ENCODE measurements at regions not wholly inside any gene's neighbourhood (a gene's known extent, or its start where the extent isn't known, plus 50 kb on each side); places are given as distances from the start of the nearest gene placed in this dataset.
A peak's percentile ranks its signal among the peaks of the same experiment; 100 is the strongest.
"Not testable (repeated sequence)": the region's sequence is repeated elsewhere in the genome, so short reads cannot be mapped to it uniquely, and the experiment has no call there.

DNA sequence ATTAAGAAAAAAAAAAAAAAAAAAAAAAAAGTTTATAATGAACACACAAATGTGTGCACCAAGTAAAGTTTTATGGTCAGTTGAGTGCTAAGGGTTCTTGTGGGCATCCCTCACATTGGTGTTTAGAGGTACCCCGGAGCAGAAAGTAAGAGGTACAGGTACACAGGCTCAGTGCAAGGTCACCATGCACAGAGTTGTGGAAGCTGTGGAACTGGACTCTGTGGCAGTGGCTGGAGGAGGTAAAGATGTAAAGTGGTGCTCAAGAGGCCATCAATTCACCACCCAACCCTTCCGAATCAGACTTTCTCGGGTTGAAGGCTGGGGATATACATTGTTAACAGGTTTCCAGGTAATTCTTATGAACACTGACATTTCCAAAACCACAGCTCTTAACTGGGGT, 83.6 kb upstream of the FOXN2 start:
- no peaks in the 10 kb centered on the region for H3K36me3 ChIP-seq (ENCODE audit: control insufficient read depth, insufficient read depth, low read length)
- H3K27me3 ChIP-seq (ENCODE audit: control insufficient read depth, insufficient read depth, low read length), result no peaks in the 10 kb centered on the region
- H3K4me3 ChIP-seq (ENCODE audit: low read length), result no peak overlapping the region
- WGBS (ENCODE audit: insufficient coverage, insufficient read length), result no CpG with 5 or more reads among the region's 3 CpGs
- no peaks in the 10 kb centered on the region for H3K9me3 ChIP-seq (ENCODE audit: control insufficient read depth, insufficient read depth, low read length)
- no peaks in the 10 kb centered on the region for H3K4me1 ChIP-seq (ENCODE audit: control insufficient read depth, insufficient read depth, low read length)
- no peak for DNase-seq (ENCODE audit: low read depth, low spot score)
- H3K27ac ChIP-seq (ENCODE audit: low read length), result no peak overlapping the region

DNA sequence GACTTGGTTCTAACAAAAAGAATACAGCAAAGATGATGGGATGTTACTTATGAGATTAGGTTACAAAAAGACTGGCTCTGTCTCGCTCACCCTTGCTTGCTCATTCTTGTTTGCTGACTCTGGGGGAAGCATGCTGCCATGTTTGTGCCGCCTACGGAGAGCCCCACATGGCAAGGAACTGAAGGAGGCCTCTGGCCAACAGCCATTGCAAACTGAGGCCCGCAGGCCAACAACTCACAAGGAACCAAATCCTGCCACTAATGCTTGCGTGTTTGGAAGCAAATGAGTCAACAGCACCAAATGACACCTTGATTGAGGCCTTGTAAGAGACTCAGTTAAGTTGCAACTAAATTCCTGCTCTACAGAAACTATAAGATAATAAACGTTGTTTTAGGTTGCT, 82.1 kb upstream of the FOXN2 start:
- WGBS (ENCODE audit: insufficient coverage, insufficient read length), result no CpG with 5 or more reads among the region's 6 CpGs
- no peak overlapping the region for H3K27ac ChIP-seq (ENCODE audit: low read length)

DNA sequence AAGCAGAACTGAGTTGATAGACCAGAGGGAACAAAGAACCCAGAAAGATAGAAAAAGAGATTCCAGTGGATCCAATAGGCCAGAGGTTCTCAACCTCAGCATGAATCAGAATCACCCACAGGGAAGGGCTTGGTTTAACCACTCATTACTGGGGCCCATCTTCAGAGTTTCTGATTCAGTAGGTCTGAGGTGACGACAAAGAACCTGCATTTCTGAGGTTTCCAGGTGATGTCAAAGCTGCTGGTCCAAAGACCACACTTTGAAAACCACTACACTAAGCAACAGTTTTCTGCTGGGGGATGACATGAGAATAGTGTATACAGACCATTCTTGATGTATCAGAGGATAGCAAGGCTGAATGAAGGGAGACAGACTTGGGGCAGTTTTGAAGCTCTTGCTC, 81.5 kb upstream of the FOXN2 start:
- Histone ChIP-seq H3K36me3 (ENCODE audit: control insufficient read depth, insufficient read depth, low read length) (no peaks in the 10 kb centered on the region), H3K27ac (ENCODE audit: low read length) (no peak overlapping the region), H3K9me3 (ENCODE audit: control insufficient read depth, insufficient read depth, low read length) (no peaks in the 10 kb centered on the region), H3K27me3 (ENCODE audit: control insufficient read depth, insufficient read depth, low read length) (no peaks in the 10 kb centered on the region), H3K4me3 (ENCODE audit: low read length) (no peak overlapping the region), H3K4me1 (ENCODE audit: control insufficient read depth, insufficient read depth, low read length) (no peaks in the 10 kb centered on the region)
- WGBS (ENCODE audit: insufficient coverage, insufficient read length), result no CpG with 5 or more reads among the region's 1 CpG
- DNase-seq (ENCODE audit: low read depth, low spot score), result no peak

More for the DNA sequence above, 82.1 kb upstream of the FOXN2 start:
- Histone ChIP-seq H3K4me1 (ENCODE audit: control insufficient read depth, insufficient read depth, low read length) (no peaks in the 10 kb centered on the region), H3K9me3 (ENCODE audit: control insufficient read depth, insufficient read depth, low read length) (no peaks in the 10 kb centered on the region), H3K4me3 (ENCODE audit: low read length) (no peak overlapping the region), H3K27me3 (ENCODE audit: control insufficient read depth, insufficient read depth, low read length) (no peaks in the 10 kb centered on the region), H3K36me3 (ENCODE audit: control insufficient read depth, insufficient read depth, low read length) (no peaks in the 10 kb centered on the region)
- no peak for DNase-seq (ENCODE audit: low read depth, low spot score)

DNA sequence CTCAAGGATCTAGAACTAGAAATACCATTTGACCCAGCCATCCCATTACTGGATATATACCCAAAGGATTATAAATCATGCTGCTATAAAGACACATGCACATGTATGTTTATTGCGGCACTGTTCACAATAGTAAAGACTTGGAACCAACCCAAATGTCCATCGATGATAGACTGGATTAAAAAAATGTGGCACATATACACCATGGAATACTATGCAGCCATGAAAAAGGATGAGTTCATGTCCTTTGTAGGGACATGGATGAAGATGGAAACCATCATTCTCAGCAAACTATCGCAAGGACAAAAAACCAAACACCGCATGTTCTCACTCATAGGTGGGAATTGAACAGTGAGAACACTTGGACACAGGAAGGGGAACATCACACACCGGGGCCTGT, 80.7 kb upstream of the FOXN2 start:
- not testable (repeated sequence) for H3K9me3 ChIP-seq (ENCODE audit: control insufficient read depth, insufficient read depth, low read length); H3K4me1 ChIP-seq (ENCODE audit: control insufficient read depth, insufficient read depth, low read length); H3K27me3 ChIP-seq (ENCODE audit: control insufficient read depth, insufficient read depth, low read length); H3K27ac ChIP-seq (ENCODE audit: low read length); H3K4me3 ChIP-seq (ENCODE audit: low read length); H3K36me3 ChIP-seq (ENCODE audit: control insufficient read depth, insufficient read depth, low read length); DNase-seq (ENCODE audit: low read depth, low spot score)
- WGBS (ENCODE audit: insufficient coverage, insufficient read length), result no CpG with 5 or more reads among the region's 5 CpGs

DNA sequence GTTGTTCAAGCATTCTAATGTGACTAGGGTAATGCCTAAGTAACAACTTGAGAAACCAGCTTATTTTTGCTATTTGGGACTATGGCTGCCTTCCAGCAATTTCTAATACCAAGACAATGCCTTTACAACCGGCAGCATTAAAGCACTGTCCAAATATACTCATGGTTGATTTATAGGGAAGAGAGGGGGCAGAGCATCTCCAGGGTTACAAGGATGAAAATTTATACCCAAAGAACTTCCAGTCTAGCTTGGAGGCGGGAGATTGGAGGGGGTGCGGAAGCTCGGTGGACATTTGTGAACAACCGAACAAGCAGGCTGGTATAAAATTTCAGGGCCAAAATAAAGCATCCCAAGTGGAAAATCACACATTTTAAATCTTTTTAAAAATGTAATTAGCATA, 79.4 kb upstream of the FOXN2 start:
- DNase-seq (ENCODE audit: low read depth, low spot score), result no peak
- WGBS (ENCODE audit: insufficient coverage, insufficient read length), result no CpG with 5 or more reads among the region's 5 CpGs
- Histone ChIP-seq H3K27ac (ENCODE audit: low read length) (no peak overlapping the region), H3K27me3 (ENCODE audit: control insufficient read depth, insufficient read depth, low read length) (no peaks in the 10 kb centered on the region), H3K36me3 (ENCODE audit: control insufficient read depth, insufficient read depth, low read length) (no peaks in the 10 kb centered on the region), H3K4me1 (ENCODE audit: control insufficient read depth, insufficient read depth, low read length) (no peaks in the 10 kb centered on the region), H3K4me3 (ENCODE audit: low read length) (no peak overlapping the region), H3K9me3 (ENCODE audit: control insufficient read depth, insufficient read depth, low read length) (no peaks in the 10 kb centered on the region)

DNA sequence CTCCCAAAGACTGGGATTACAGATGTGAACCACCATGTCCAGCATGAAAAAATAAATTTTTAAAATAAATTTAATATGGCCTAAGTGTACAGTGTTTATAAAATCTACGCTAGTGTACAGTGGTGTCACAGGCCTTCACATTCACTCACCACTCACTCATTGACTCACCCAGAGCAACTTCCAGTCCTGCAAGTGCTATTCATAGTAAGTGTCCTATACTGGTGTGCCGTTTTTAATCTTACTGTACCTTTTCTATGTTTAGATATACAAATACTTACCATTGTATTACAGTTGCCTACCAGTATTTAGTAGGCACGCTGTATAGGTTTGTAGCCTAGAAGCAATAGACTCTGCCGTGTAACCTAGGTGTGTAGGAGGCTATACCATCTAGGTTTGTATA, 76.1 kb upstream of the FOXN2 start:
- WGBS (ENCODE audit: insufficient coverage, insufficient read length), result no CpG with 5 or more reads among the region's 4 CpGs
- H3K27me3 ChIP-seq (ENCODE audit: control insufficient read depth, insufficient read depth, low read length), result no peaks in the 10 kb centered on the region
- no peaks in the 10 kb centered on the region for H3K4me1 ChIP-seq (ENCODE audit: control insufficient read depth, insufficient read depth, low read length)
- H3K9me3 ChIP-seq (ENCODE audit: control insufficient read depth, insufficient read depth, low read length), result no peaks in the 10 kb centered on the region
- no peak overlapping the region for H3K4me3 ChIP-seq (ENCODE audit: low read length)
- no peak overlapping the region for H3K27ac ChIP-seq (ENCODE audit: low read length)
- no peak for DNase-seq (ENCODE audit: low read depth, low spot score)
- H3K36me3 ChIP-seq (ENCODE audit: control insufficient read depth, insufficient read depth, low read length), result no peaks in the 10 kb centered on the region

DNA sequence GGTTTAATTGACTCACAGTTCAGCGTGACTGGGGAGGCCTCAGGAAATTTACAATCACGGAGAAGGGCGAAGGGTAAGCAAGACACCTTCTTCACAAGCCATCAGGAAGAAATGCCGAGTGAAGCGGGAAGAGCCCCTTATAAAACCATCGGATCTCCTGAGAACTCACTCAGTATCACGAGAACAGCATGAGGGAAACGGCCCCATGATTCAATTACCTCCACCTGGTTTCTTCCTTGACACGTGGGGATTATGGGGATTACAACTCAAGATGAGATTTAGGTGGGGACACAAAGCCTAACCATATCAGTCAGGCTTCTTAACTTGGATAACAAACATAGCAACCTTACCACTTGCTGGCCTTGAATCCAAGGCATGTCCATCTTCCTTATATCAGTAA, 73.6 kb upstream of the FOXN2 start:
- WGBS (ENCODE audit: insufficient coverage, insufficient read length), result no CpG with 5 or more reads among the region's 9 CpGs

DNA sequence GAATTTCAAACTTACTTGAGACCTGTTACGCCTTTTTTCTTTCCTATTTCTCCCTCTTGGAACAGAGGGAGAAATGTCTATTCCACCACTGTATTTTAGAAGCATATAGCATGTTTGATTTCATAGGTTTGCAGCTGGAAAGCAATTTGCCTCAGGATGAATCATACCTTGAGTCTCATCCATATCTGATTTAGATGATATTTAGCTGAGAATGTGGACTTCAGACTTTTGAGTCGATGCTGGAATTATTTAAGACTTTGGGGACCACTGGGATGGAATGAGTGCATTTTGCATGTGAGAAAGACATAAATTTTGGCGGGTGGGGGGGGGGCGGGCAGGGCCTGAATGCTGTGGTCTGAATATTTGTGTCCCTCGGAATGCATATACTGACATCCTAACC, 67.3 kb upstream of the FOXN2 start:
- DNase-seq (ENCODE audit: low read depth, low spot score), result no peak
- Histone ChIP-seq H3K4me1 (ENCODE audit: control insufficient read depth, insufficient read depth, low read length) (no peaks in the 10 kb centered on the region), H3K4me3 (ENCODE audit: low read length) (no peak overlapping the region), H3K27me3 (ENCODE audit: control insufficient read depth, insufficient read depth, low read length) (no peaks in the 10 kb centered on the region), H3K36me3 (ENCODE audit: control insufficient read depth, insufficient read depth, low read length) (no peaks in the 10 kb centered on the region), H3K27ac (ENCODE audit: low read length) (no peak overlapping the region), H3K9me3 (ENCODE audit: control insufficient read depth, insufficient read depth, low read length) (no peaks in the 10 kb centered on the region)
- no CpG with 5 or more reads among the region's 5 CpGs for WGBS (ENCODE audit: insufficient coverage, insufficient read length)

More for the DNA sequence above, 73.6 kb upstream of the FOXN2 start:
- no peaks in the 10 kb centered on the region for H3K36me3 ChIP-seq (ENCODE audit: control insufficient read depth, insufficient read depth, low read length)
- no peaks in the 10 kb centered on the region for H3K9me3 ChIP-seq (ENCODE audit: control insufficient read depth, insufficient read depth, low read length)
- no peaks in the 10 kb centered on the region for H3K4me1 ChIP-seq (ENCODE audit: control insufficient read depth, insufficient read depth, low read length)
- no peak overlapping the region for H3K4me3 ChIP-seq (ENCODE audit: low read length)
- no peak overlapping the region for H3K27ac ChIP-seq (ENCODE audit: low read length)
- DNase-seq (ENCODE audit: low read depth, low spot score), result no peak
- no peaks in the 10 kb centered on the region for H3K27me3 ChIP-seq (ENCODE audit: control insufficient read depth, insufficient read depth, low read length)

DNA sequence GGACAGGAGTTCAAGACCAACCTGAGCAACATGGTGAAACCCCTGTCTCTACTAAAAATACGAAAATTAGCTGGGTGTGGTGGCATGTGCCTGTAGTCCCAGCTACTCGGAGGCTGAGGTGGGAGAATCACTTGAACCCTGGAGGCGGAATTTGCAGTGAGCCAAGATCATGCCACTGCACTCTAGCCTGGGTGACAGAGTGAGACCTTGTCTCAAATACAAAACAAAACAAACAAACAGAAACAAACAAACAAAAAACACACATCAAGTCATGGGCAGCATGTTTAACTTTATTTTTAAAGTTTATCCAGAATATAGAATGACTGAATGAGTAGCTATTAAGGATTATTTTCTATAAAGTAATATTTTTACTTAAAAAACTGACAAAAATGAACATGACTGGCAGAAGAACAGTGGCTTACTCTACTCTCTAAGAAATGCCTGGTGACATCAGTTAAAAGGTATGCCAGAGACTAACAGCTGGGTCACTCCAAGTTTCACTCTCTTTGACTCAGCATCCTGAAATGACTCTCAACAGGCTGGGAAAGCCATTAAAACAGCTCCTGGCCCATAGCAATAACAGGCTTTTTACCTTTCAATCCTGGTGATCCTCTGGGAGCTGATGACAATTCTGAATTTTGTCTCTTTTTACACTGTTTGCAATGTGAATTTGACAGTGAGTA, 66.1 kb upstream of the FOXN2 start:
- H3K4me1 ChIP-seq (ENCODE audit: control insufficient read depth, insufficient read depth, low read length), result no peaks in the 10 kb centered on the region
- no peak overlapping the region for H3K27ac ChIP-seq (ENCODE audit: low read length)
- WGBS (ENCODE audit: insufficient coverage, insufficient read length), result no CpG with 5 or more reads among the region's 3 CpGs
- no peaks in the 10 kb centered on the region for H3K36me3 ChIP-seq (ENCODE audit: control insufficient read depth, insufficient read depth, low read length)
- DNase-seq (ENCODE audit: low read depth, low spot score), result peak; percentile 11
- no peak overlapping the region for H3K4me3 ChIP-seq (ENCODE audit: low read length)
- H3K27me3 ChIP-seq (ENCODE audit: control insufficient read depth, insufficient read depth, low read length), result no peaks in the 10 kb centered on the region
- H3K9me3 ChIP-seq (ENCODE audit: control insufficient read depth, insufficient read depth, low read length), result no peaks in the 10 kb centered on the region

DNA sequence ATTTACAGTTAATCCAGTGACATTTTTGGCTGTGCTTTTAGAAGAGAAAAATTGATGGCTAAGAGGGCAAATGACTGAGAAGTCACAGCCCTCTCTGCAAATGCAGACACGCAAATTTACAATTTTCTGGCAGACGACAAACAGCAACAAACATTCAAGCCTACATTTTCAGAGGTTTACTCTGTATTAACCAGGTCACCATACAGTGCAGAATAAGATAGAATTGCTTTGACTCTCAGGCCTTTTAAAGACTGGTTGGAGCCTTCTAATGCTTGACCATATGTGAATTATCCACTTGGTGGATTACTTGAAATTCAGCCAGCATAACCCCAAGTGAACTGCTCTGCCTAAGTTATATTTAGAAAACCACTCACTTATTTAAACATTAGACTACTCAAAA, 65.5 kb upstream of the FOXN2 start:
- H3K4me3 ChIP-seq (ENCODE audit: low read length), result no peak overlapping the region
- no peak for DNase-seq (ENCODE audit: low read depth, low spot score)
- no peaks in the 10 kb centered on the region for H3K36me3 ChIP-seq (ENCODE audit: control insufficient read depth, insufficient read depth, low read length)
- no peaks in the 10 kb centered on the region for H3K27me3 ChIP-seq (ENCODE audit: control insufficient read depth, insufficient read depth, low read length)
- H3K27ac ChIP-seq (ENCODE audit: low read length), result no peak overlapping the region
- no CpG with 5 or more reads among the region's 2 CpGs for WGBS (ENCODE audit: insufficient coverage, insufficient read length)
- no peaks in the 10 kb centered on the region for H3K4me1 ChIP-seq (ENCODE audit: control insufficient read depth, insufficient read depth, low read length)
- H3K9me3 ChIP-seq (ENCODE audit: control insufficient read depth, insufficient read depth, low read length), result no peaks in the 10 kb centered on the region

Data from iPS DF 6.9 (cell line).